ENCODE measurements at regions not wholly inside any gene's neighbourhood (a gene's known extent, or its start where the extent isn't known, plus 50 kb on each side); places are given as distances from the start of the nearest gene placed in this dataset.
"Not testable (repeated sequence)": the region's sequence is repeated elsewhere in the genome, so short reads cannot be mapped to it uniquely, and the experiment has no call there.

GRCh38 chr7:116384936-116385635, 114.5 kb upstream of the CAV2 start:
- DNase-seq, result no peak

- no peak for DNase-seq
Observed at GRCh38 chr7:116386674-116387073, 112.9 kb upstream of the CAV2 start.

- DNase-seq, result no peak
Observed at GRCh38 chr7:116390363-116390762, 109.2 kb upstream of the CAV2 start.

- DNase-seq, result no peak
Observed at GRCh38 chr7:116392806-116393205, 106.7 kb upstream of the CAV2 start.

DNA sequence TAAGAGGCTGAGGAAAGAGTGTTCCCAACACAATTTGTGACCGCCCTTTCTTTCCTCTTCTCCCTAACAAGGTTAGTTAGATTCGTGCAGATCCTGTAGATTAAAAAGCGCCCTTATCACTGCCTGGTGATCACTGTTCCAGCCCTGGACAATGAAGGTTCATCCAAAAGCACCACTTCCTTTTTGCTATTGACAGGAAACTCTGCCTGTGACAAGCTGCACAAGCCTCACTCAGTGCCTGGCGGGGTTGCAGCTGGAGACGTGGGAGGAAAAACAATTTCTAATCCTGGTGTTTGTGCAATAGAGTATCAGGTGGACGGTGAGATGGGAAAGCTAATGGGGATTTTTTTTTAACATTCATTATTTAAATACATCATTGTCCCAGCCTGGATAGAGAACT, 105.9 kb upstream of the CAV2 start:
- DNase-seq, result no peak

DNA sequence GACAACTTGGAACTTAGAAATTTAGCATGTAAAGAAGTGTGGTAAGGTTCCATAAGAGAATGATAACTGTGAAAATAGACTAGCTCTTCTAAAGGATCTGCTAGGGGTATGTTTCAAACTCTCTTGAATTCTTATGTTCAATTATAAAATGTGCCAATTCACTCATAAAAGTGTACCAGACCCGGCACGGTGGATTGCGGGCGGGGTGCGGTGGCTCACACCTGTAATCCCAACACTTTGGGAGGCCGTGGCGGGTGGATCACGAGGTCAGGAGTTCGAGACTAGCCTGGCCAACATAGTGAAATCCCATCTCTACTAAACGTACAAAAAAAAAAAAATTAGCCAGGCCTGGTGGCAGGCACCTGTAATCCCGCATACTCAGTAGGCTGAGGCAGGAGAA, 105.4 kb upstream of the CAV2 start:
- no peak for DNase-seq

DNA sequence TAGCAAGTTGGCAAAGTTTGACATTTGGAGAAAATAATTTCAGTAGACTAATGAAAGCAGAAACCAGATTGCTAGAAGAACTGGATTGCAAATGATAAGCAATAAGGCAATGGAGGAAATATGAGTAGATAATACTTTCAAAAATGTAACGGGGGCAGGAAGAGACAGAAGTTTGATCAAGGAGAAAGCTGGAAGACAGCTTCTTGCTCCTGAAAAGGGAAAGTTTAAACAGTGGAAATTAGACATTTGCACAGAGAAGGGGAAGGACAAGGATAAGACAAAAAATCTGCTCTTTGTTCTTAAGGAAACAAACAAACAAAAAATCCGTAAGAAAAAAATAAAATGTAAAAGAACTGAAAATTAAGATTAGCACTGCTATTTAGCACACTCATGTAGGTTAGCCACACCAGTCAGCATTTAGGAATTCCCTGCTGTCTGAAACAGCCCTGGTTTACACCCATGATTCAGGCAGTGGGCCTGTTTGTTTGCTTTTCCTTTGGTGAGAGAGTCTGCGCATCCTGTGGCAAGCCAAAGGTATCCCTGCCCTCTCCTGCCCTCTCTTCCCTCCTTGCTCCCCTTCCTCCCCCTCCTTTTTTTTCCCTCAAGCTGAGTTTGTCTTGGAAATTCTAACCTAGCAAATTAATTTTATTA, 104.3 kb upstream of the CAV2 start:
- DNase-seq, result no peak

GRCh38 chr7:116398672-116399071, 100.9 kb upstream of the CAV2 start:
- DNase-seq, result no peak

DNA sequence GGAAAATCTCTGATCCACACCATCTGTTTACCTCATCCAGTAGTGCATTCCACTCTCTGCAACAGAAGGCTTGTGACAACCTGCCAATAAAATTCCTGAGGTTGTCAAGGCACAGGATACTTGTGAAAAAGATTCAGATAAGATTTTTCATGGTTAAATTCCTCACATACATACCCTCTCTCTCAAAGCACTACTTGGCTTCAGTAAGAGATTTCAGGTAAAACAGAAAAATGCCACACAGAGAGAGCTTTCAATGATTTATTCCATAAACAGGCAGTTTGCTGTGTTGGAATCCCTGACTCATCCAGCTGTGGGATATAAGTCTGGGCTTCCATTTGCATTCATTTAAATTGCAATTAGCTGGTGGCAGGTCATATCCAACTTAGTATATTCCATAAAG, 99.7 kb upstream of the CAV2 start:
- DNase-seq, result no peak

DNA sequence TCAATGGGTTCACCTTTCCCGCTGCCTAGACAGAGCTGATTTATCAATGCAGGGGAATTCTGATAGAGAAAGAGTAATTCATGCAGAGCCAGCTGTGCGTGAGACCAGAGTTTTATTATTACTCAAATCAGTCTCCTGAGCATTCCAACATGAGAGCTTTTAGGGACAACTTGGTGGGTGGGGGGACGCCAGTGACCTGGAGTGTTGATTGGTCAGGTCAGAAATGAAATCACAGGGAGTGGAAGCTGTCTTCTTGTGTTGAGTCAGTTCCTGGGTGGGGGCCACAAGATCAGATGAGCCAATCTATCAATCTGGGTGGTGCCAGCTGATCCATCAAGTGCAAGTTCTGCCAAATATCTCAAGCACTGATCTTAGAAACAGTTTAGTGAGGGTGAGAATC, 99.0 kb upstream of the CAV2 start:
- DNase-seq, result no peak

GRCh38 chr7:116401711-116402110, 97.8 kb upstream of the CAV2 start:
- DNase-seq, result no peak

- no peak for DNase-seq
Observed at GRCh38 chr7:116403265-116403664, 96.3 kb upstream of the CAV2 start.

DNA sequence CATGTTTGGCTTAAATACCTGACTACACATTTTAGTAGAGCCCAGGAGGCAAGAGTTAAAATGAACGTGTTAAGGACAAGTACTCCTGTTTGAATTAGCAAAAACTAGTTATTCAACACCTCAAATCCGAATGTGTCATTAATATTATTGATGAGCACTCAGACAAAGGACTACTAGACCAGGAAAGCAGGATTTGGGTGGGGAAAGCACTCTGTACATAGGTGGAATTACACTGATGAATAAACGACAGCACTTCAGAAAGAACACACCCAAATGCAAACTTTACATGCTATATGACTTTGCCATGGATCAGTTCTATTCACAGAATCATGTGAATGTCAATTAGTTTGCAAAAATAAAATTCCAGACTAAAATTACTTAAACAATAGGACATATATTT, 95.1 kb upstream of the CAV2 start:
- no peak for DNase-seq

DNA sequence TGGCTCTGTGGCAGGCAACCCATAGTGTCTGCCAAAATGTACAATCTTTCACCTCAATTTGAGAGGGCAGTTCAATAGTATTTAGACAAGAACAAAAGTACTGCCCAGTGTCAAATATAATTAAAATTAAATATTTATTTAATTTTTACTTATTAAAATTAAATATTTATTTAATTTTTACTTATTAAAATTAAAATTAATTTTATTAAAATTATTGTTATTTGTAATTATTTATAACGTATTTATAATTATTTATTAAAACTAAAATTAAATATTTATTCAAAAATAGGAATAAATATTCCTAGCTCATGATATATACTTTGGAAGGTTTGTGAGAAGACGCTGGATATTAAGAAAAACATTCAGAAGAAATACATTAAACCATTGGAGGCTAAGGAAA, 93.7 kb upstream of the CAV2 start:
- no peak for DNase-seq

DNA sequence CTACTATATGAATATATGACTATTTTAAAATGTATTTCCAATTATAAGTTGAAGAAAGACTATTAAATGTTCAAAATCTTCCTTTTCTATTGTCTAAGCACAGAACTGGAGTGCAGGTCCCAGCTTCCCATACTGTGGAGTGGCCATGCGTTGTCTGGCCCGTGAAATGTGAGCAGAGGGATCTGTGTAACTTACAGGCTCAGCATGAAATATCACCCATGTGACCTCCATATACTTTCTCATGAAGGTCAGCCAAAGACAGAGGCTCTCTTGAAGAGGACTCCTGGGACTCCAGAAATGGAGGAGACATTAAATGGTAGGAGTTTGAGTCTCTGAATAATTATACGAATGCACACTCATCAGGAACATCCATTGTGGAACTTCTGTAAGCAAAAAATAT, 92.4 kb upstream of the CAV2 start:
- DNase-seq, result no peak

DNA sequence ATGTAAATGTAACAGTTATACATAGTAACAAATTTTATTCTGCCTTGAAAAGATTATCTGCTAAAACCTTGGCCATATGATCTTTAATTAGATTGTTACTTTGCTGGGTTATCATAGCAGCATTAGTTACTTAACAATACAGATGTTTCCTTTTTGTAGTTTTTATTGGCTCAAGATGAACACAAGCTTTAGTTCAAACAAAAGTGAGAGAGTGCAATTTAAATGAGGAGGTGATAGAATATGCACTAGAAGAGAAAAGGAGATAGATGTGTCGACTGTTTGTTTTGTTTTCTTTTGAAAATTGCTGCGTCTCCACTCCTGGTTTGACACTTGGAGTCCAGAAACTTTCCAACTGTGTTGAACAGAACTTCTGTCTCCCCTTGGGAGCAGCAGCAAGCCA, 91.4 kb upstream of the CAV2 start:
- DNase-seq, result no peak

GRCh38 chr7:116408831-116409453, 90.6 kb upstream of the CAV2 start:
- DNase-seq, result not testable (repeated sequence)

- DNase-seq, result not testable (repeated sequence)
Observed at GRCh38 chr7:116410694-116411093, 88.8 kb upstream of the CAV2 start.

DNA sequence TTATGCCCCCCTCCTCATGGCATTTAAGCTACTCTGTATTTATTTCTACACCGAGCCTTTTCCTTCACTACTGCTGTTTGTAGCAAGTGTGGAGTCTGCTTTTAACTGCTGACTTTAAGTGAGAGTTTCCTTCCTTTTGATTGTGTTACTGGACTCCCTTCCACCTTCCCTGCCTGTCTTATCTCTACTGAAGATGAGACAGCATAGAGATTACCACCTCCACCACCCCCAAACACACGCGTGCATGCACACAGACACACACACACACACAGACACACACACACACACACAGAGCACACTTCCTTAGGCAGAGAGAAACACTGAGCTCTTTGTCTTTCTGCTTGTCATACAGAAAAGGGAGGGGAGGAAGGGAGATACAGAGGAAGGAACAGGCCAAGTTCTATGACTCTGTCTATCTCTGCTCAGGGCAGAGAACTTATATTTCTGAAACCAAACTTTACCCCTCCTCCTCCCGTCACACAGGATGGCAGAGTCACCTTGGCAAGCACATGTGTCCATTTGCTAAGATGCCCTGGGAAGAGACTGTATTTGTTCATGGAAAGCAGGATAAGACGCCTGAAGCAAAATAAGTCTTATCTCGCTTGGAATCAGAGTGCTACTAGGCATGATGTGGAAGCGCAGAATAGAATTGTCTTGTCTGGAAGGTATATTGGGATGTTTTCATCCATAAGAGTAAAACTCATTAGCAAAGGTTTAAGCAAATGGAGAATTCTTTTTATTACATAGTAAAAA, 81.8 kb upstream of the CAV2 start:
- no peak for DNase-seq

DNA sequence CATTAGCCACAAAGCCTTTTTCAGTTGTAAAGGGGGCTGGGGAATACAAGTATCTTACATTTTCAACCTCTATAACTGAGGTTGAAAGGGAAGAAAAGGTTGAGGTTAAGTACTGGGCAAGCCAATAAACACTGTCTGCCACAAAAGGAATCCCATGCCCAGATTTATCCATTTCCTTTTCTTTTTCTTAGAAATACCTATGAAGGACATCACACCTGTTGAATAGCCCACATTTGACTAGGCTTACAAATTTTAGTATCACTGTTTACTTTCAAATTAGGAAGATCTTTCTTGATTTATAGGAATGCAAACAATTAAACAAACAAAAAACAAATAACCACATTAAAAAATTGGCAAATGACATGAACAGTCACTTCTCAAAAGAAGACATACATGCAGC, 81.0 kb upstream of the CAV2 start:
- no peak for DNase-seq

- no peak for DNase-seq
Observed at GRCh38 chr7:116420003-116420402, 79.5 kb upstream of the CAV2 start.

- DNase-seq, result no peak
Observed at GRCh38 chr7:116421298-116421697, 78.2 kb upstream of the CAV2 start.

DNA sequence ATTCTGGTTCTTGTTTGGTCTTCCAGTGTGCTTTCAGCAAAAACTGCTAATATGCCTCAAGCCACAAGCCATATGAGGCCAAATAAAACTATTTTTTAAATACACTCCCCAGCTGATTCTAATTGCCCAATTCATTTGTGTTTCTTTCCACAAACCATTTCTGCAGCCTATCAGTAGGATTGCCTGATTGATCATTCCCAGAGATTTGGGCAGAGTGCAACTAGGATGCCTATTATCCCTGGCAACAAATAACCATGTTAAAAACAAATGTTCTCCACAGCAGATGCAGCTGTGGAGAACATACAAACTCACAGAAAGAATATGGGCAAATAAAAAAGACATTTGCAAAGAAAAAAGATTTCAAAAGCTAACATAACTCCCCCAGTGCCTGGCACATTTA, 76.9 kb upstream of the CAV2 start:
- DNase-seq, result no peak

DNA sequence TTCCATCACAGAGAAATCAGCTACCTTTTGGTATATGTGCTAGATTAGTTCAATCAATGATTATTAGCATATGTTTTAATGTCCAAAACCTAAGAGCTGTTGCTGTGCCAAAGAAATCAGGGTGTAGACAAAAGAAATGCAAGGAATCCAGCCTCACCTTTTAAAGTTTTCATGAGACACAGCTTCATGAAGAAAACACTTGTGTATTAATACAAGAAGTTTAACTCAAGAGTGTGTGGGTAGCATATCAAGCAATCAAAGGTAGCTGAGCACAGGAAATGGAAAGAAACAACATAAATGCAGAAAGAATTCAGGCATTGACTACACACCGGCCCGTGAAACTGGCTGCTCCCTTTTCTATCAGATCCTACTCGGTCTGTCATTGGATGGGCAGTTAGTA, 76.0 kb upstream of the CAV2 start:
- DNase-seq, result no peak

Measured in activated CD4-positive, alpha-beta T cell treated with anti-CD3 and anti-CD28 coated beads, Interleukin-2, Interleukin-6, amounts not matched to agents 100 ng/mL and 50 ng/mL, durations not matched to agents 16 hours and 8 hours (primary cell).